NCI-H1417 (cell line): ENCODE measurements at regions not wholly inside any gene's neighbourhood (a gene's known extent, or its start where the extent isn't known, plus 50 kb on each side); places are given as distances from the start of the nearest gene placed in this dataset.
"Not testable (repeated sequence)": the region's sequence is repeated elsewhere in the genome, so short reads cannot be mapped to it uniquely, and the experiment has no call there.

Experiments used
- DNase-seq, 3 experiments: peaks; one replicate each; lab custom pipeline; 2025; lab: John Stamatoyannopoulos, UW

DNA sequence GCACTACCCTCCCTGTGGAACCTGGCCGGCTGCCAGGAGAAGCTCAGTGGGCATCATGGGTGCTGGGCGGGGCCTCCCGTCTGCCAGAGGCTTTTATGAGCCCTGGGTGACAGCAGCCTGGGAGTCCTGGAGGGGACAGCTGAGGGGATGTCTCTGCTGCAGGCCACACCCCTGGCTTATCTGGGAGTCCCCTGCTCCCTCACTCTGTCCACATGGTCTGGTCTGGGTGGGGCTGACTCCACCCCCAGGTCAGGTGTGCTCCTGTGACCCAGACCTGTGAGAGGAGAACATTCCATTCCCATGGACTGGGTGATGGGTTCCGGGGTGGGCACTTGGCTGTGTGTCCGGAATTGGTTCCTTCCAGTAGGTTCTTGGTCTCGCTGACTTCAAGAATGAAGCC lies 369.3 kb upstream of the SFSWAP start:
- not testable (repeated sequence) for DNase-seq

DNA sequence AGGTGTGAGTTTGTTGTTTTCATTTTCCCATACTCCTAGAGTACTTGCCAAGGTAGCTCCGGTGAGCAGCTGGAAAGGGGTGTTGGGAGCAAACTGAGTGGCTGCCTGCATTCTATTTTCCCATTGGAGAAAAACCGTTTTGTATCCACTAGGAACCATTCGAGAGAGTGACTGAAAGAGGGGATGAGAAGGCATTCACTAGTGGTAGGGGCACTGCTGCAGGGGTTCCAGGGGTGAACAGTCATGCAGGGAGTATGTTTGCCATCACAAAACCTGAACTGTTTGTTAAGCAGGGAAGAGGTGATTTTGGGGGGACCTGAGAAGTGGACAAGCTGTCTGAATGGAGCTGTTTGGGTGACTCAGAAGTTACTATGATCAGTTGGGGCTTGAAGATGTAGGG lies 367.5 kb upstream of the SFSWAP start:
- not testable (repeated sequence) for DNase-seq

DNA sequence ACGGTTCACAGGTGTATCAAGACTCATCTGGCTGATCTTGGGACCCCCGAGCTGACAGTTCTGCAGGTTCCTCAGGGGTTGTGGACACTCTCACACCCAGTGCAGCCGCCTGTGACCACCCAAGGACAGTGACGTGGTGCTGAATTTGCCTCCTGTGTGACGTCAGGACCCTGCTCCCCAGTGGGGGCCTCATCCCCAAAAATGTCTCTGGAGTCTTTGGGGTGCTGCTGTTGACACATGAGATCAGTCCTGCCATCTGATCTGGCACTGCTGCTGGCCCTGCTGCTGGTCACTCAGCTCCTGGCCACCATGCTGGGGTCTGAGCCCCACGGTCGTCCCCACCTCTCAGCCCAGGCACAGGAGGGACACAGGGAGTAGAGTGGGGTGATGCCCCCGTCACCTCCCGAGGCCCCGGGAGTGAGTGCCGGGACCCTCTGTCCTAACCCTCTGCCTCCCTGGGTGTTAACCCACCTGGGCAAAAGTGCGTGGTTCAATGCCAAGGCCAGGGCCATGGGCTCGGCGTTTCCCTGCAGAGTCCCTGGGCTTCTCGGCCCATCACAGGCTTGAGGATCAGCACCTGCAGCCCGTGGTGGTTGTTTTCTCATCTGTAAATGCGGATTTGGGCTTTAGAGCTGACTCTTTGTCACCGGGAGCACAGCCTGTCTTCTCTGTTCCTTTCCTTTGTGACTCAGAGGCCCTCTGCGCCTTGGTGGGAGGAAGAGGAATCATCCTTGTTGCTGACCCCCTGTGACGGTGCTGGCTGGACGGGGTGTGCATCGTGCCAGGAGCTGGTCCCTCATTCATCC lies 366.0 kb upstream of the SFSWAP start:
- not testable (repeated sequence) for DNase-seq

- DNase-seq: no peak
Measured at GRCh38 chr12:131345521-131346436, 365.1 kb upstream of the SFSWAP start.

- no peak for DNase-seq
Measured at GRCh38 chr12:131346555-131347344, 364.1 kb upstream of the SFSWAP start.

GRCh38 chr12:131347345-131347714 lies 363.6 kb upstream of the SFSWAP start:
- no peak for DNase-seq

DNA sequence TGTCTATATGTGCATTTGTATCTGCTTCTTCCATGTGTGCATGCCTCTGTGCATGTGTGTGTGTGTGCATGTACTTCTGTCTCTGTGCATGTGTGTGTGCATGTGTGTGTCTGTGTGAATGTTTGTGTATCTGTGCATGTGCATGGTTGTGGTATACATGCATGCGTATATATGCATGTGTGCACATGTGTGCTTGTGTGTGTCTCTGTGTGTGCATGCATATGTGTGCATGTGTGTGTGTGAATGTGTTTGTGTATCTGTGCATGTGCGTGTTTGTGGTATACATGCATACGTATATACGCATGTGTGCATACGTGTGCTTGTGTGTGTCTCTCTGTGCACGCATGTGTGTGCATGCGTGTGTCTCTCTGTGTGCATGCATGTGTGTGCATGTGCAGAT lies 363.2 kb upstream of the SFSWAP start:
- DNase-seq: no peak

- no peak for DNase-seq
Measured at GRCh38 chr12:131348231-131348630, 362.7 kb upstream of the SFSWAP start.

DNA sequence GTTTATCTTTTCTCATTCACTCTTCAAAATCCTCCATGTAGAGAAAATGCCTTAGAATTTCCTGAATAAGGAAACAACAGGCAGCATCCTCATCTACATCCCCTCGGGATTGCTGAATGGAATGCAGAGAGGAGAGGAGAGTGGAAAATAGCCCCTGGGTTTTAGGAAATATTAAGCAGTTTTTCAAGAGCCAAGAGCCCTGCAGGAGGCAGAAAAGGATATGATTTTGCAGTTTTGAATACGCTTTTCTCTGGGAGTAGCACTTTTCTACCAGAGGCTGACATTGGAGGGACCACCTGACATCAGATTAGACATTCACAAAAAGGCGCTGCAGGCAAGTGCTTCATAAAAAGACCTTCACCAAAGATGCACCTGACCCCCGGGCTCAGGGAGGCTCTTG lies 362.2 kb upstream of the SFSWAP start:
- no peak for DNase-seq

DNA sequence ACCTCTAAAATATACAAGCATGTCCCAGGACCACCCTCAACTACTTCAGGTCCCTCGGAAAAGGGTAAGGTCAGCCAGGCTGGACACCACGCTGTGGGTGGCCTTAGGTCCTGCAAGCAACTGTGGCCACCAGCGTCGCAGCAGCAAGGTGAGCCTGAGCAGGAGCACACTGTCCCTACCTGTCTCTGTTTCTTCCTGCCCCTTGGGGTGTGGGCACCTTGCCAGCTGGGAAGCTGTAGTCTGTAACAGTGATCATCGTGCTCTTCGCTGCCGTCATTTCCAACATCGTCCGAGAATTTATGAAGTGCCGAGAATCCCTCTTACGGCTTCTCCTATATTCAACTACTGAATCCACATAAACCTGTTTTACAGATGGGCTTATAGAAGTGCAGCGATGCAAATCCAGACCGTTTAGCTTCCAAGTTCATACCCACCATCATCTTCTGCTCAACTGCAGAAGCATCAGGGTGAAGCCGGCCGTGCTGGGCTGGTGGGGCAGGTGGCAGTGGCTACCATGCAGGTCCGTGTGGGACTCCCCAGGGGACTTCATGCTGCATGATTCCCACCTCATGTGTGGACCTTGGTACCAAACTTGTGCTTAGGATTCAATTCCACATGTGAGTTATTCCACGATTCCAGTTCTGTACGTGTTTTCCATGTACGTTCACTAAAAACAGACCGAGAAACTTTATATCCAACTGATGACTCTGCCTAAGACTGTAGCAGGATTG lies 361.3 kb upstream of the SFSWAP start:
- no peak for DNase-seq

GRCh38 chr12:131350943-131351318 lies 360.0 kb upstream of the SFSWAP start:
- DNase-seq: no peak

GRCh38 chr12:131351319-131352028 lies 359.4 kb upstream of the SFSWAP start:
- no peak for DNase-seq

DNA sequence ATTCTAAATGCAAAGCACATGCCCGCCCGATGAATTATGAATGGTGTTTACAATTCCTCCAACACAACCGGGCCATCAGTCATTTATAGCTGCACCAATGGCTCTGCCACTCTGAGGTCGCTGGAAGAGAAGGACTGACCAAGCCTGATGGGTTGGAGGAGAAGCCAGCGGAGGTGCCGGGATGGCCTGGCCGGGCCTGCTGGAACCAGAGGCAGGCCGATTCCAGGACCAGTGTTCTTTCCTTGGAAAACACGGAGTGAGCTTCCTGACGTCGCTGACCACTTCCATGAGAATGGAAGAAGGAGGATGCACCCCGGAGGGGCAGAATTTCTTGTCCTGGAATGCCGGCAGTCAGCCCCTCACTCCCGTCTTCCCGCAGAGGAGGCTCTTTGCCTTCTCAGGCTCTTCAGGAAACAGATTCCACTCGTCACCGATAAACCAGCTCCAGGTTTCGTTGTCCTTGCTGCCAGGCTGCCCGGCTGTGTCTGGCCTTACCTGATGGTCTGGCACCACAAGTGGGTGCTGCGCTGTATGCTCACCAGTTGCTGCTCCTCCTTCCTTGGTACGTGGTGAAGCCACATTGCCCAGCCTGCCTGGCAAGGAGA lies 358.5 kb upstream of the SFSWAP start:
- no peak for DNase-seq

DNA sequence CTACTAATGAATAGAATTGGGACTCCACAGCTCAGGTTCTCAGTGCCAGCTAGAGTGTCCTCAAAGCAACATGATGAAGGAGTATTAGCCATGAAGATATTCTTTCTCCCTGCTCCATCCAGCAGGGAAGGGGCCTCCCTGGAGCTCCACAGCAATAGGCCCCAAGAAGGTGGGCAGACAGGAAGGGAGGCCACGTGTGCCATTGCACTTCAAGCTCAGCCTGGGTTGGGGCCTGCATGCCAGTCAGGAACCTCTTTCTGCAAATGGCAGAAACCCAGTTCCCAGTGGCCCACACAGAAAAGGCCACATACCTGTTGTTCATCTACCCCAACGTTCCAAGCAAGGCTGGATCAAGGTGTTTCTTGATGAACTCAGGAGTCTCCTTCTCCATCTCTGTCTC lies 357.5 kb upstream of the SFSWAP start:
- no peak for DNase-seq

- DNase-seq: no peak
Measured at GRCh38 chr12:131353826-131354225, 357.1 kb upstream of the SFSWAP start.

DNA sequence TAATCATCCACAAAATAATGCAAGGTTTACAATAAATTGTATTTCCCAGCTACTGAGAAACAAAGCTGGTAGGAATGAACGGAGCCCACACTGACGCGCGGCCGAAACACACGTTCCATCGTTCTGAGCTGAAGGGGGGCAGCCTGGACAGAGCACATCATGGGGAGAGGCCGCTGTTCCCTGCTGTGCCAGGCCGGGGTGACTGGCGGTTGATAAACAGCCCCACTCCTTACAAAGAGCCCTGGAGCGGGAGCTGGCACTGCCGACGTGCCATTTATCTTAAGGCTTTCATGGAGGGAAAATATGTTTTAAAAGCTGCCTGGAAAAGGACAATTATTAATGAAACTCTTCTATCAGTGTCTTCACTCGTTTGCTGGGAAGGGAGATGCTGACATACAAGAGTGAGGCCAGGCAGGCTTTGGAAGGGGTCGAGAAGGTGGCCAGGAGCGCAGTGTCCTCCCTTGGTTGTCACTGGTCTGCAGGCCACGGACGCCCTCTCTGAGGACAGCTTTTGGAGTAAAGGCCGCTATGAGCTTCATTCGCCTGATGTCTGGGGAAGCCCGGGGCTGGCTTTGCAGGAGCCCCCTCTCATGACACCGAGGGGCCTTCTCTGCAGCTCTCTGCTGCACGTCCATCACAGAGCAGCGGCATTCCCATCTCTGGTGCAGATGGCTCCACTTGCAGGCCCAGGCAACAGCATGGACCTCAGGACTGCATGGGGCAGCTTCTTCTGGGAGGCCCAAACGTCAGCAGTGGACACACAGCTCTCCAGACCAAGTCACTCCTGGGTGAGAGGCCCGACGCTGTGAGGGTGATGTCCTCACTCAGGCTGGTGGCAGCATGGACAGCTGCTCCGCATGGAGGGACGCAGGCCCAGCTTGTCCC lies 355.3 kb upstream of the SFSWAP start:
- no peak for DNase-seq

DNA sequence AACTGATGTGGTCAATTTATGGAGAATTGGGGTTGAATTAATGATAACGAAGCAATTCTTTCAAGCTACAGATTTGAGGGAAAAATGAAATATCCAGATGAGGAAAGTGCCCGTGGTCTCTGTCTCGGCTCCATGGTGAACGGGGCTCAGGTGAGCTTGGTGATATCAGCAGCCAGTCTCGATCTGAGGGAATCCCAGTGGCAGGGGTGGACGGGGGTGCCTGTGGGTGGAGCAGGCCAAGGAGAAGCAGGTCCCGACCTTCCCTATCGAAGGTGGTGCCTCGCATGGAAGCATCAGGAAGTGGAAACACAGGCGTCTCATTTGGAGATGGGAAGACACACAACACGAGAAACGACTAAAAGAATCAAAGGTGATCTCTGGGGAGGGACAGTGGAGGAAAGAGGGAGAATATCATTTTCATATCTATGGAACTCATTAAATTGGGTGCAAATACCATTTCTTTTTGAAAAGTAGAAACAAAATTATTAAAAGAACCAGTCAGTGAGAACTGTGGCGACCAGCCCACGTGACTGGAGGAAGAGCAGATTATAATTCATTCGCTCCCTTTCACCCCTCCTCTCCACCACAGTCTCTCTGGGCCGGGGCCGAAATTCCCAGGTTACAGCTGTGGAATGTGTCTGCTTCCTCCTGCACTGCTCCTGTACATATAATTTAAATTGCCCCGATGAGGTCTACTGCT lies 354.3 kb upstream of the SFSWAP start:
- no peak for DNase-seq

- DNase-seq: no peak
Measured at GRCh38 chr12:131357185-131357747, 353.6 kb upstream of the SFSWAP start.

- DNase-seq: no peak
Measured at GRCh38 chr12:131357920-131358319, 353.0 kb upstream of the SFSWAP start.
